Omental fat pad (tissue), 3 donors: ENCODE measurements at regions not wholly inside any gene's neighbourhood (a gene's known extent, or its start where the extent isn't known, plus 50 kb on each side); places are given as distances from the start of the nearest gene placed in this dataset.

Experiments
- ATAC-seq: fragments of 150-250 bp; one replicate; pipeline ENCODE4 v1.9.1; 2016; ENCODE audit warnings: mild to moderate bottlenecking, moderate library complexity; ENCODE audit not compliant: low FRiP score
- DNase-seq: peaks from one replicate; pipeline ENCODE4 v3.0.0-alpha.2; 2019; ENCODE audit warnings: low spot score
- TF ChIP-seq, protein P1 (sequence below), 3 donors: fragments of 450-650 bp; IDR thresholded peaks; one replicate each; pipeline ENCODE4 v1.5.1; 2016 to 2017; ENCODE audit warnings: antibody characterized with exemption in 3 of 3, mild to moderate bottlenecking in 3 of 3, moderate library complexity in 2 of 3

DNA sequence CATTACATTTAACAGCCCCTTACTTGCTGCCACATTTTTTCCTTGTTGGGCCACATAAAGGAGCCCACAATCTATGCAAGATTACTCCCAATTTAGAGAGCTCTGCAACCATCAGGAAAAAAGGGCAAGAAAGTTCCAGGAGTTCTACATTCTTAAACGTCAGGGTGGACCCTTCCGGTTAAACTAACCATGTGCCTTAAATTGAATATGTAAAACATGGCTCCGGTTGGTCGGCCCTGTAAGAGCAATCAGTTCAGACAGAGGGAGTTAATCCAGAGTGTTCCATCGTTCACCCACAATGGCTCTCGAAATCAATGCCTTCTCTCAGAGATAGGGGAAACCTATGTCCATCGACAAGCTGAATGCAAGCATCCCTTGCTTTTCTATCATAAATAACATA, 253.7 kb upstream of the PFKP start:
- ATAC-seq (no peak), DNase-seq (no peak)
- TF ChIP-seq, protein P1, sequence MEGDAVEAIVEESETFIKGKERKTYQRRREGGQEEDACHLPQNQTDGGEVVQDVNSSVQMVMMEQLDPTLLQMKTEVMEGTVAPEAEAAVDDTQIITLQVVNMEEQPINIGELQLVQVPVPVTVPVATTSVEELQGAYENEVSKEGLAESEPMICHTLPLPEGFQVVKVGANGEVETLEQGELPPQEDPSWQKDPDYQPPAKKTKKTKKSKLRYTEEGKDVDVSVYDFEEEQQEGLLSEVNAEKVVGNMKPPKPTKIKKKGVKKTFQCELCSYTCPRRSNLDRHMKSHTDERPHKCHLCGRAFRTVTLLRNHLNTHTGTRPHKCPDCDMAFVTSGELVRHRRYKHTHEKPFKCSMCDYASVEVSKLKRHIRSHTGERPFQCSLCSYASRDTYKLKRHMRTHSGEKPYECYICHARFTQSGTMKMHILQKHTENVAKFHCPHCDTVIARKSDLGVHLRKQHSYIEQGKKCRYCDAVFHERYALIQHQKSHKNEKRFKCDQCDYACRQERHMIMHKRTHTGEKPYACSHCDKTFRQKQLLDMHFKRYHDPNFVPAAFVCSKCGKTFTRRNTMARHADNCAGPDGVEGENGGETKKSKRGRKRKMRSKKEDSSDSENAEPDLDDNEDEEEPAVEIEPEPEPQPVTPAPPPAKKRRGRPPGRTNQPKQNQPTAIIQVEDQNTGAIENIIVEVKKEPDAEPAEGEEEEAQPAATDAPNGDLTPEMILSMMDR (IDR thresholded peaks at IDR 0.05): no peak

DNA sequence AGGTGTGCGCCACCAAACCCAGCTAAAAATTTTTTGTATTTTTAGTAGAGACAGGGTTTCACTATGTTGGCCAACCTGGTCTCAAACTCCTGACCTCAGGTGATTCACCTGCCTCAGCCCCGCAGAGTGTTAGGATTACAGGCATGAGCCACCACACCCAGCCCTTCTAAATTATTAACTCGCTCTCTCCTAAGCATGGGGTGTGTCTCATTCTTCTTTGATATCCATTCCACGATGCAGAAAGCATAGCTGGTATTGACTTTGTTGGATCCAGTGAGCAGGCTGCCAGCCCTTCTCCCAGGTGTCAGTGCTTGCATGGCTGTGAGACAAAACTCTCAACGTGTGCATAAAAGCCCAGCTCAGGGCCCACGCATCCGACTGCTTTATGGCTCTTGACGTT, 254.1 kb upstream of the PFKP start:
- ATAC-seq: no peak

DNA sequence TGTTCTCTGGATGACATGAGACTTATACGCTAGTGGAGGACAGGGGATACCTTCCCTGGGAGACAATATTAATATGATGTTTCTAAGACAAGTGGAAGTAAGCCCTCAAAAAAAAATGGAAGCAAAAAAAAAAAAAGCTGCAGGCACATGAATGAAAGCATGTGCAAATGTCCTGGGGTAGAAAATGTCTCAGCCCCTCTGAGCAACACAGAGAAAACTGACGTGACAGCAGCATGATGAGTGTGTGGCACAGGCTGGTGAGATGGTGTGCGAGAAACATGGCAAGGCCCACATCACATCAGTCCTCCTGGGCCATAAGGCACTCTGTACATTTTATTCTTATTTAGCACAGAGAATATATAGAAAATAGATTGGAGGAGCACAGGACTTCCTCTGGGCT, 254.7 kb upstream of the PFKP start:
- TF ChIP-seq, protein P1 (IDR thresholded peaks at IDR 0.05): no peak
- DNase-seq (no peak), ATAC-seq (no peak)

More for the DNA sequence above, 254.1 kb upstream of the PFKP start:
- DNase-seq: no peak
- TF ChIP-seq, protein P1 (IDR thresholded peaks at IDR 0.05): no peak

DNA sequence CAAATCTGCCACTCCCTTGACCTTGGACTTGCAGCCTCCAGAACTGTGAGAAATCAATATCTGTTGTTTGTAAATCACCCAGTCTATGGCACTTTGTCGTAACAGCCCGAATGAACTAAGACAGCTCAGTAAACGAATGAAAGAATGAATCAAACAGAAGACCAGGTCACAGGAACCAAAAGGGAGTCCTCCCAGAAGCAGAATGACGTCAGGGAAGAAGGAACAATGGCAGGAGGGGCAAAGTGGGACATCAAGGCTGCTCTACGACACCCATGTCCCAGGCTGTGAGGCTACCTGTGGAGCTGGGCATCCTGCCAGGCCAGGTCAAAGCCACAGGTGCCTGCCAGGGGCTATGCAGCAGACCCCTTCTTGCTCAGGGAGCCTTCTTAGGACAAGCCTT, 267.2 kb upstream of the PFKP start:
- TF ChIP-seq, protein P1 (IDR thresholded peaks at IDR 0.05): no peak
- DNase-seq: no peak
- ATAC-seq: no peak

DNA sequence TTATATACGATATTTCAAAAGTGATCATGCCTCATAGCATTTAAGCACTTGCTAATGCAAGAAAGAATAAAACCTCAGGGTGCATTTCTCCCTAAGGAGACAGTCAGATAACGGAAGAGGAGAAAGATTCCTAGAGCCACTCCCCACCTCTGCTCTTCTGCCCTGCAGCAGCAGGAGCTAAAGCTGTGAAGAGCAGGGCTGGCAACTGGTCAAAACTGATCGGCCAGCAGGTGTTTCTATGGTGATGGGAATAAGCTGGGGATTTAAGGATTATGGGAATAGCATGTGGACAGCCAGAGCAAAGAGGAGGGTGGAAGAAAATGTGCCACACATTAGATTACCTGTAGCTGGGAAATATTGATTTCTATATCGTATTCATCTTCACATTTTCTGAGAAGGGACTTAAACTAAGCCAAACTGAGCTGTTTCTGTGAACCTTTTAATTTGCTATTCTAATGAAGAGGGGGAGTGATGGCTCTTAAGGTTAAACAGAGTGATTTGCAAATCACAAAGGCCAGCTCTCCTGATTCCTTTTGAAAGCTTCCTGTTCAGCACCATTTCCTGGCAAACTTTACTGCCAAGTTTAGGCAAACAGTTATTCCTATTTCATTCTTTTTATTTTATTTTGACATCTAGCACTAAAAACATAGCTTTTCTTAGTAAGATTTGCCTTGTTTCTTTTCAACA, 268.9 kb upstream of the PFKP start:
- TF ChIP-seq, protein P1 (IDR thresholded peaks at IDR 0.05): no peak
- DNase-seq: no peak

DNA sequence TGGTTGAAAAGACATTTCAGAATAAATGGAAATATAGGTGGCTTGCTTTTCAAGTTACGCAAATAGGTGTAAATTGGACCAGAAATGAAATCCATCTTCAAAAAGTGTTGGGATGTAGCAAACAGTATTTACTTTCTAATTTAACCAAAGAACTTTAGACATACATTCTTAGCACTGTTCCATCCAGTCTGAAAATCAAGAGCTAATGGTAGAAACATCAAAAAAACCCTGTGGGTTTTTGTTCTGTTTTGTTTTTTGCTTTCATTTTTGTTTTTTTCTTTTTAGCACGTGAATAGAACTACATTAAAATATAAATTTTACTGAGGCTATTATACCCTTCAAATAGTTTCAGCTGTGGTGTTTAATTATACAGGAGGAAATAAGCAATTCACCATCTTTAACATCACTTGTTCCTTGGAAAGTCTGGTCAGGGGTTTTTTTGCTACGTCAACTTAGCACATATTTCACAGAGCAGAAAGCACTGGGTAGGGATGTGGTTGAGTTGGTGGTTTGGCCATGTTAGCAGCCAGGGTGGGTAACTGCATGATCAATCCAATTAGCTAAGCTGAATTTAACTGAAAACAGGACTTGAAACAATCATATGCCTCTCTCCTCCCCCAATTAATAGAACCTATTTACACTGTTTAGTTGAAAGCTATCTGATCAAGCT, 275.4 kb upstream of the PFKP start:
- TF ChIP-seq, protein P1 (IDR thresholded peaks at IDR 0.05): no peak
- no peak for ATAC-seq
- no peak for DNase-seq

More for the DNA sequence above, 268.9 kb upstream of the PFKP start:
- ATAC-seq: no peak
